ENCODE measurements at regions not wholly inside any gene's neighbourhood (a gene's known extent, or its start where the extent isn't known, plus 50 kb on each side); places are given as distances from the start of the nearest gene placed in this dataset.

- no peak for DNase-seq (ENCODE audit: low spot score)
- Histone ChIP-seq H3K27ac (no peak overlapping the region), H3K4me3 (no peak overlapping the region)
- no peak for TF ChIP-seq CTCF (IDR thresholded peaks at IDR 0.05)
Observed at GRCh38 chr2:195396479-195396878, 260.5 kb upstream of the SLC39A10 start.

- DNase-seq (ENCODE audit: low spot score) = no peak
- Histone ChIP-seq H3K4me3 (no peak overlapping the region), H3K27ac (no peak overlapping the region)
- TF ChIP-seq CTCF (IDR thresholded peaks at IDR 0.05) = no peak
Observed at GRCh38 chr2:195395362-195395761, 261.7 kb upstream of the SLC39A10 start.

DNA sequence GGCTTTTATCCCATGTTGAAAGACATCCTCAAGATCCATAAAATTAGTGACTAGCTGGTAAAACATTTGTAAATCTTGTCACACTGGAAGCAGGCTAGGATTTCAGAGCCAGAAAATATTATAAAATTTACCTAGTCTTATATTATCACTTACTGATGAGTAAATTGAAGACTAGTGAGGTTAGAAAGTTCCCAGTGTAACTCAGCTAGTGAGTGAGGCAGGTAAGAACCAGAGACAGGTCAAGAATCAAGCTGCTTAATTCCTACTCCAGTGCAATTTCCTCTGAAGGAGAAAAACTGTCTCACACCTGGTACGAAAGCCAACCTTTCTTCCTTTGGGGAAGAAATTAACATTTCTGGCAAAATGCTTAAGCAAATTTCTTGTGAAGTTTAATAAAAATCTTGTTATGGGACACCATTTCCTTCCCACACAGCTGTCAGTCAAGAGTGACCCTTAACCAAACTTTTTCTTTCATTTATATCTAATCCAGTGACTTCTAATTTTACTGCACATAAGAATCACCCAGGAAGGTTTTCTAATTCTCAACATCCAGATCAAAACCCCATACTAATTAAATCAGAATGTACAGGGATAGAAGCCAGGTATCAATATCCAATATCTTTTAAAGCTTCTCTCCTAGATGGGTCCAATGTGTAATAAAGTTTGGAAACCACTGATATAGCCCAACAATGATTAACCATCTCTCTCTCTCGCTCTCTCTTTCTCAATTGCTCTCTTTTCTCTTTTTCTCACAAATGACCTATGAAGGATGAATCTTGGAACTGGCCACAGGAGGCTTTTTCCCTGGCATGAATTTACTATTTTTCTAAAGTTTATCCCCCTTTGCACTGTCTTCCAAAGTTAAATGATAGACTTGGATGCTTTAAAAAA, 264.3 kb upstream of the SLC39A10 start:
- DNase-seq (ENCODE audit: low spot score) = no peak
- TF ChIP-seq CTCF (IDR thresholded peaks at IDR 0.05) = no peak
- Histone ChIP-seq H3K4me3 (no peak overlapping the region), H3K27ac (no peak overlapping the region)

- Histone ChIP-seq H3K4me3 (no peak overlapping the region), H3K27ac (no peak overlapping the region)
- TF ChIP-seq CTCF (IDR thresholded peaks at IDR 0.05) = no peak
- no peak for DNase-seq (ENCODE audit: low spot score)
Observed at GRCh38 chr2:195390686-195391321, 266.2 kb upstream of the SLC39A10 start.

GRCh38 chr2:195388028-195388427, 269.0 kb upstream of the SLC39A10 start:
- no peak overlapping the region for H3K4me3 ChIP-seq
- no peak for TF ChIP-seq CTCF (IDR thresholded peaks at IDR 0.05)
- no peak overlapping the region for H3K27ac ChIP-seq
- no peak for DNase-seq (ENCODE audit: low spot score)

DNA sequence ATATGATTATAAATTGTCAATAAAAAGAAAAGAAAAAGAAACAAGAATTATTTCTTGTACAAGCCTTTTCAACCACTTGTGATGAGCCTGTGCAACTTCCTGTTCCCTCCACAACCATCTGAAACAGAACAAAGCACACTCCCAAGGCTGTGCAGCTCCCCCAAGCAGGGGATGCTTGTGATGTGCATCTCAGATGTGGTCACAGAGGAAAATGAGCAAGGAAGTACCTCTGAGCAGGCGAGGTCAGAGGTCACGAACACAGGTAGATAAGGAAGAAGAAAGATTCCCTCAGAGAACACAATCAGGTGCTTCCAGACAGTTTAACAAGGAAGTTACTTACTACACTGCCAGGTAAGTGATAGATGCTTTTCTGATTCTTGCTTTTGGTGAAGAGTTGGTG, 274.8 kb upstream of the SLC39A10 start:
- no peak for DNase-seq (ENCODE audit: low spot score)
- no peak for TF ChIP-seq CTCF (IDR thresholded peaks at IDR 0.05)
- no peak overlapping the region for H3K27ac ChIP-seq
- H3K4me3 ChIP-seq = no peak overlapping the region
